NCI-H2107 treated with DMSO at 0.1 percent for 48 hours (cell line): ENCODE measurements at regions not wholly inside any gene's neighbourhood (a gene's known extent, or its start where the extent isn't known, plus 50 kb on each side); places are given as distances from the start of the nearest gene placed in this dataset.
"Not testable (repeated sequence)": the region's sequence is repeated elsewhere in the genome, so short reads cannot be mapped to it uniquely, and the experiment has no call there.

Source experiments
- DNase-seq: peaks from one replicate; lab custom pipeline; 2025; ENCODE audit not compliant: unreplicated experiment; lab: John Stamatoyannopoulos, UW

- DNase-seq, result no peak
Measured at GRCh38 chr4:159632031-159632430, 529.2 kb downstream of the RAPGEF2 start.

- DNase-seq, result no peak
Measured at GRCh38 chr4:159639671-159640323, 536.9 kb downstream of the RAPGEF2 start.

GRCh38 chr4:159649237-159649636 is 546.4 kb downstream of the RAPGEF2 start:
- DNase-seq, result no peak

- DNase-seq, result no peak
Measured at GRCh38 chr4:159652871-159653270, 550.0 kb downstream of the RAPGEF2 start.

- DNase-seq, result no peak
Measured at GRCh38 chr4:159655547-159655946, 552.7 kb downstream of the RAPGEF2 start.

- DNase-seq, result no peak
Measured at GRCh38 chr4:159669094-159669493, 566.2 kb downstream of the RAPGEF2 start.

- DNase-seq, result no peak
Measured at GRCh38 chr4:159673221-159673620, 570.3 kb downstream of the RAPGEF2 start.

- no peak for DNase-seq
Measured at GRCh38 chr4:159674241-159674640, 571.4 kb downstream of the RAPGEF2 start.

- DNase-seq, result no peak
Measured at GRCh38 chr4:159677521-159677920, 574.6 kb downstream of the RAPGEF2 start.

GRCh38 chr4:159682996-159683395 is 580.1 kb downstream of the RAPGEF2 start:
- DNase-seq, result no peak

- DNase-seq, result no peak
Measured at GRCh38 chr4:159684061-159684460, 581.2 kb downstream of the RAPGEF2 start.

- DNase-seq, result no peak
Measured at GRCh38 chr4:159685340-159686092, 582.6 kb downstream of the RAPGEF2 start.

GRCh38 chr4:159689526-159689925 is 586.6 kb downstream of the RAPGEF2 start:
- DNase-seq, result no peak

GRCh38 chr4:159697322-159698283 is 594.7 kb downstream of the RAPGEF2 start:
- no peak for DNase-seq

- DNase-seq, result no peak
Measured at GRCh38 chr4:159698336-159698735, 595.5 kb downstream of the RAPGEF2 start.

GRCh38 chr4:159702200-159702599 is 599.3 kb downstream of the RAPGEF2 start:
- no peak for DNase-seq

GRCh38 chr4:159705334-159705733 is 602.5 kb downstream of the RAPGEF2 start:
- no peak for DNase-seq

- DNase-seq, result no peak
Measured at GRCh38 chr4:159706704-159707103, 603.8 kb downstream of the RAPGEF2 start.

- DNase-seq, result not testable (repeated sequence)
Measured at GRCh38 chr4:159715180-159715579, 612.3 kb downstream of the RAPGEF2 start.

- no peak for DNase-seq
Measured at GRCh38 chr4:159719531-159719930, 616.7 kb downstream of the RAPGEF2 start.

GRCh38 chr4:159722052-159722451 is 619.2 kb downstream of the RAPGEF2 start:
- DNase-seq, result no peak
